ENCODE measurements at regions not wholly inside any gene's neighbourhood (a gene's known extent, or its start where the extent isn't known, plus 50 kb on each side); places are given as distances from the start of the nearest gene placed in this dataset.
A peak's percentile ranks its signal among the peaks of the same experiment; 100 is the strongest.

GRCh38 chr3:117989982-117990381 is 1044.7 kb downstream of the IGSF11 start:
- Histone ChIP-seq H3K27ac (ENCODE audit: low read depth in 1 of 2, low read length in 1 of 2) (no peak overlapping the region), H3K9ac (ENCODE audit: insufficient read depth in 1 of 2, low read length in 2 of 2) (no peak overlapping the region), H3K4me3 (no peak overlapping the region), H3K9me3 (ENCODE audit: control insufficient read depth in 4 of 4, insufficient read depth in 3 of 4, low read length in 3 of 4) (peaks cover 0 to 7% (median 0%) of the 10 kb centered on the region in 4 donors), H3K4me1 (ENCODE audit: control insufficient read depth in 5 of 5, insufficient read depth in 5 of 5, low read length in 5 of 5) (peaks cover 0 to 8% (median 0%) of the 10 kb centered on the region in 5 donors), H3K36me3 (ENCODE audit: control insufficient read depth in 4 of 4, insufficient read depth in 4 of 4, low read length in 4 of 4) (no peaks in the 10 kb centered on the region), H3K27me3 (ENCODE audit: control insufficient read depth in 3 of 3, insufficient read depth in 3 of 3, low read length in 2 of 3) (peaks cover 0 to 7% (median 6%) of the 10 kb centered on the region in 3 donors)
- ATAC-seq (ENCODE audit: insufficient read depth, low FRiP score) (no peak), DNase-seq (no peak)
- TF ChIP-seq, protein P1, sequence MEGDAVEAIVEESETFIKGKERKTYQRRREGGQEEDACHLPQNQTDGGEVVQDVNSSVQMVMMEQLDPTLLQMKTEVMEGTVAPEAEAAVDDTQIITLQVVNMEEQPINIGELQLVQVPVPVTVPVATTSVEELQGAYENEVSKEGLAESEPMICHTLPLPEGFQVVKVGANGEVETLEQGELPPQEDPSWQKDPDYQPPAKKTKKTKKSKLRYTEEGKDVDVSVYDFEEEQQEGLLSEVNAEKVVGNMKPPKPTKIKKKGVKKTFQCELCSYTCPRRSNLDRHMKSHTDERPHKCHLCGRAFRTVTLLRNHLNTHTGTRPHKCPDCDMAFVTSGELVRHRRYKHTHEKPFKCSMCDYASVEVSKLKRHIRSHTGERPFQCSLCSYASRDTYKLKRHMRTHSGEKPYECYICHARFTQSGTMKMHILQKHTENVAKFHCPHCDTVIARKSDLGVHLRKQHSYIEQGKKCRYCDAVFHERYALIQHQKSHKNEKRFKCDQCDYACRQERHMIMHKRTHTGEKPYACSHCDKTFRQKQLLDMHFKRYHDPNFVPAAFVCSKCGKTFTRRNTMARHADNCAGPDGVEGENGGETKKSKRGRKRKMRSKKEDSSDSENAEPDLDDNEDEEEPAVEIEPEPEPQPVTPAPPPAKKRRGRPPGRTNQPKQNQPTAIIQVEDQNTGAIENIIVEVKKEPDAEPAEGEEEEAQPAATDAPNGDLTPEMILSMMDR (IDR thresholded peaks at IDR 0.05; ENCODE audit: control extremely low read depth, extremely low read depth): no peak
- 25 to 64% methylated on average over 1 of the region's 1 CpG for WGBS, 2 donors

- WGBS, 2 donors: 90 to 93% methylated on average over 1 of the region's 1 CpG
- peaks cover 0 to 7% (median 0%) of the 10 kb centered on the region in 4 donors for H3K9me3 ChIP-seq (ENCODE audit: control insufficient read depth in 4 of 4, insufficient read depth in 3 of 4, low read length in 3 of 4)
- no peak overlapping the region for H3K27ac ChIP-seq (ENCODE audit: low read depth in 1 of 2, low read length in 1 of 2)
- peaks cover 0 to 14% (median 8%) of the 10 kb centered on the region in 3 donors for H3K27me3 ChIP-seq (ENCODE audit: control insufficient read depth in 3 of 3, insufficient read depth in 3 of 3, low read length in 2 of 3)
- TF ChIP-seq, protein P1 (IDR thresholded peaks at IDR 0.05; ENCODE audit: control extremely low read depth, extremely low read depth): no peak
- H3K4me1 ChIP-seq (ENCODE audit: control insufficient read depth in 5 of 5, insufficient read depth in 5 of 5, low read length in 5 of 5): peaks cover 0 to 8% (median 0%) of the 10 kb centered on the region in 5 donors
- no peaks in the 10 kb centered on the region for H3K36me3 ChIP-seq (ENCODE audit: control insufficient read depth in 4 of 4, insufficient read depth in 4 of 4, low read length in 4 of 4)
- no peak overlapping the region for H3K9ac ChIP-seq (ENCODE audit: insufficient read depth in 1 of 2, low read length in 2 of 2)
- DNase-seq: no peak
- H3K4me3 ChIP-seq: no peak overlapping the region
- no peak for ATAC-seq (ENCODE audit: insufficient read depth, low FRiP score)
Observed at GRCh38 chr3:117990627-117991026, 1044.0 kb downstream of the IGSF11 start.

- peaks cover 0 to 26% (median 8%) of the 10 kb centered on the region in 3 donors for H3K27me3 ChIP-seq (ENCODE audit: control insufficient read depth in 3 of 3, insufficient read depth in 3 of 3, low read length in 2 of 3)
- H3K4me1 ChIP-seq (ENCODE audit: control insufficient read depth in 5 of 5, insufficient read depth in 5 of 5, low read length in 5 of 5): peaks cover 0 to 6% (median 5%) of the 10 kb centered on the region in 5 donors
- H3K27ac ChIP-seq (ENCODE audit: low read depth in 1 of 2, low read length in 1 of 2): no peak overlapping the region
- peaks cover 0 to 8% (median 0%) of the 10 kb centered on the region in 4 donors for H3K9me3 ChIP-seq (ENCODE audit: control insufficient read depth in 4 of 4, insufficient read depth in 3 of 4, low read length in 3 of 4)
- DNase-seq: peak in 2 of 3 donors; percentile 30 to 31
- 9 to 13% methylated on average over 9 of the region's 9 CpGs for WGBS, 2 donors
- no peak overlapping the region for H3K4me3 ChIP-seq
- H3K36me3 ChIP-seq (ENCODE audit: control insufficient read depth in 4 of 4, insufficient read depth in 4 of 4, low read length in 4 of 4): no peaks in the 10 kb centered on the region
- no peak for ATAC-seq (ENCODE audit: insufficient read depth, low FRiP score)
- TF ChIP-seq, protein P1 (IDR thresholded peaks at IDR 0.05; ENCODE audit: control extremely low read depth, extremely low read depth): no peak
- no peak overlapping the region for H3K9ac ChIP-seq (ENCODE audit: insufficient read depth in 1 of 2, low read length in 2 of 2)
Observed at GRCh38 chr3:117995842-117996437, 1038.7 kb downstream of the IGSF11 start.
